ENCODE measurements at regions not wholly inside any gene's neighbourhood (a gene's known extent, or its start where the extent isn't known, plus 50 kb on each side); places are given as distances from the start of the nearest gene placed in this dataset.
"Not testable (repeated sequence)": the region's sequence is repeated elsewhere in the genome, so short reads cannot be mapped to it uniquely, and the experiment has no call there.

DNA sequence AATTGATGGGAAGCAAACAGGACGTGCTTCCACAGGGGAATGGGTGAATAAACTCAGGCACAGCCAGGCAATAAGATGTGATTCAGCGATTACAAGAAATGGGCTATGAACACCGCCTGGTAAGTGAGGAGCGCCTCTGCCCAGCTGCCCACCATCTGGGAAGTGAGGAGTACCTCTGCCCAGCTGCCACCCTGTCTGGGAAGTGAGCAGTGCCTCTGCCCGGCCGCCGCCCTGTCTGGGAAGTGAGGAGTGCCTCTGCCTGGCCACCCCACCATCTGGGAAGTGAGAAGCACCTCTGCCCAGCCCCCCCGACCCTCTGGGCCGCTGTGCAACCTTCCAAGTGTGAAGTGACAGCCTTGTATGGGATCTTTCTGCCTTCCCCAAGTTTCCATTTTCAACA is 73.2 kb upstream of the PRR5 start:
- no peak for DNase-seq (ENCODE audit: low spot score)

DNA sequence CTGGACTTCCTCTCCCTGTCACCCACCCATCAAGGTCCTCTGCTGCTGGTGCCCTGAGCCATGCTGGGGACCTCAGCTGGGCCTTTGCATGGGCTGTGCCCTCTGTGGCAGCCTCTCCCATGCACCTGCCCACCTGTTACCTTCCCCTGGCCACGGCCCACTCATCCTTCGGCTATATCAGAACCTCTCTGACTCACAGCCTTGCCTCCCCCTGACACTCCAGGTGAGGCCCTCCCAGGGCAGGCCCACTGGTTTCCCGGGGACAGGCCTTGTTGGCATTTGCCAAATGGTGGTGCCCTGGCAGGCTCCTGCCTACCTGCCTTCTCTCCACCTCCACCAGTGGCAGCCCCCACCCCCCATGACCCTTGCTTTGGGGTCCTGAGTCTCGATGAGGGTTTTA is 73.7 kb upstream of the PRR5 start:
- no peak for DNase-seq (ENCODE audit: low spot score)

DNA sequence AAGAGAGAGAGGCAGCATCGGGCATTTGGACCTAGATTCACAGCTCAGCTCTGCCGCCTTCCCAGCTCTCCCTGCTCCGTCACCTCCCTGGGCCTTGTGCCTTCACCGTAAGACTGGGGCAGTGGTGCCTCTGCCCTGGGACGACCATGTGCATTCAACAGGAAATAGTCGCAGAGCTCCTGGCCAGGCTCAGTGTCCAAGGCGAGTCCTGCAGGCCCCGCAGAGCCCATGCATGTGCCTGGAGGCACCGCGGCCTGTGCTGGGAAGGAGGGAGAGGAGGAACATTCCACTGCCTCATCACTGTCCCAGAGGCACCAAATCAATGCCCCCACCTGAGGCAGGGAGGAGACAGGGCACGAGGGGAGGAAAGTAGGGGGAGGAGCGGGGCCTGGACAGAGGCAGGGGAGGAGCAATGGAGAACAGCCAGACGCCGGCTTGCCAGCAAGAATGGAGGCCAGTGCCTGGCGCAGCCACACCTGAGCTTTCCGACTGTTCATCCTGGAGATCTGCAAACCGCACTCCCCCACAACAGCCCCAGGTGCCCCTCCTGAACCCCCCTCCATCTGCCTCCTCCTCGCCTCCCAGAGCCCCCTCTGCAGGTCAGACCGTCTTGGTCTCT is 74.4 kb upstream of the PRR5 start:
- no peak for DNase-seq (ENCODE audit: low spot score)

DNA sequence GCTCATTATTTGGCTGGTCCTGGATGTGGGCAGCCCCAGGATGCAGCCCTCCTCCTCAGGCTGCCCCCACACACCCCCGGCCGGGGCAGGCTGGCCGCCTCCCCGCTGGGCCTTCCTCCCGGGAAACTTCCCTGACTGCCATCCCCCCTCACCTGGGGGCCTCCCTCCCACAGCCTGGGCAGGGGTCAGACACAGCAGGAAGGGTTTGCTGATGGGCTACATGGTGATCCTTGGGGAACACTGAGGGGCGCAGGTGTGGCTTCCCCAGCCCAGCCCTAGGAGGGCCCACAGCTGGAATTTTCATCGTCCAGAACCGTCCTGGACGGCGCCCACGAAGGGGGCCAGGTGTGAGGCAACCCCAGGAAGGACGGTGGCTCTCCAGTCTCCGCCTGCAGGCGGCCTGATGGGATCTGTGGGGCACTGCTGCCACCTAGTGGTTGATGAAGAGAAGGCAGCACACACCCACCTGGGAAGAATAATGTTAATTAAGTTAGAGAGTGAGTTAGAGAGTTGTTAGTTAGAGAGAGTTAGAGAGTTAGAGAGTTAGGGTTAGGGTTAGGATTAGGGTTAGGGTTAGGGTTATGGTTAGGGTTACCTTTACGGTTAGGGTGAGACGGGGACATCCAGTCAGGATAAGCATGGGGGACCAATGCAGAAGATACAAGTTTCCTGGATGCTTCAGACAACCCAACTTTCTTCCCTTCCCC is 75.9 kb upstream of the PRR5 start:
- DNase-seq (ENCODE audit: low spot score) = peak; percentile 72

DNA sequence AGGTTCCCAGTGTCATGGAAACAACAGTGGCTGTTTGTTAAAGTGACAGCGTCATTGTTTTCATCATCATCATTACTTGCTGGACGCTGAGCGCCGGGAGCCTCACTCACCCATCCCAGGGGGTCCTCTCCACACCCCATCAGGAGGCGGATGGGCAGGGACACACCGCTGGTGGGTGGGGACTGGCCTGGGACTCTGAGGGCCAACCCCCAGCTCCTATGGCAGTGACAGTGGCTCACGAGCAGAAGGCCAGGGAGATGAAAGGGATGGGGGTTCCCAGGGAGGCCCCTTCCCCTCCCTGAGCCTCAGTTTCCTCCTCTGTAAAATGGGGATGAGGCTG is 76.6 kb upstream of the PRR5 start:
- DNase-seq (ENCODE audit: low spot score) = peak; percentile 9

DNA sequence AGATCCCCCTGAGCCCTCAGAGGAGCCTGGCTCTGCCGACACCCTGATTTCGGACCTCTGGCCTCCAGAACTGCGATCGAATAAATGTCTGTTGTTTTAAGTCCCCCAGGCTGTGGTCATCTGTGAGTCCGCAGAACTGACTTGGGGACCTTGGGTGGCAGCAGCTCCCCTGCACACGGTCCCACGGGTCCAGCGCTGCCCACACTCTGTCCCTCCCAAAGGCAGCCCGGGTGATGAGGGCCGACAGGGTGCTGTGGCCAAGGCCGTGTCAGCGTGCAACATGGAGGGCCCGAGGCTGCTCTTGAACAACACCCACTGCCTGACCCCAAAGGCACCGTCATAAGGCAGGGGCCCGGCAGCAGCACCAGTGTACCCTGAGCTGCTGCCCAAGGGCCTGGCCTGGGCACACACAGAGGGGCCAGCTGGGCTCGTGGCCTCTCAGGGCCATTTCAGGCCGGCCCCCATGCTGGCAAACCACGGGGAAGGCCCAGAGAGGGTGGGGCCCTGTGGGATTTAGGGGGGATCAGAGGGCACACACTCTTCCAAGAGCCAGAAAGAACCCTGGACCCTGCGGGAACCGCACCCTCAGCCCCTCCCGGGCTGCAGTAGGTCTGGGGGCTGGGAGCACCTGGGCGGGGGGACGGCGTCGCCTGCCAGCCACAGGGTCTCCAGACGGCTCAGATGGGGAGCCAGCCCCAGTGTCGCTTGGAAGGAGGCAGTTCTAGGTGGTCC is 77.1 kb upstream of the PRR5 start:
- DNase-seq (ENCODE audit: low spot score) = no peak

DNA sequence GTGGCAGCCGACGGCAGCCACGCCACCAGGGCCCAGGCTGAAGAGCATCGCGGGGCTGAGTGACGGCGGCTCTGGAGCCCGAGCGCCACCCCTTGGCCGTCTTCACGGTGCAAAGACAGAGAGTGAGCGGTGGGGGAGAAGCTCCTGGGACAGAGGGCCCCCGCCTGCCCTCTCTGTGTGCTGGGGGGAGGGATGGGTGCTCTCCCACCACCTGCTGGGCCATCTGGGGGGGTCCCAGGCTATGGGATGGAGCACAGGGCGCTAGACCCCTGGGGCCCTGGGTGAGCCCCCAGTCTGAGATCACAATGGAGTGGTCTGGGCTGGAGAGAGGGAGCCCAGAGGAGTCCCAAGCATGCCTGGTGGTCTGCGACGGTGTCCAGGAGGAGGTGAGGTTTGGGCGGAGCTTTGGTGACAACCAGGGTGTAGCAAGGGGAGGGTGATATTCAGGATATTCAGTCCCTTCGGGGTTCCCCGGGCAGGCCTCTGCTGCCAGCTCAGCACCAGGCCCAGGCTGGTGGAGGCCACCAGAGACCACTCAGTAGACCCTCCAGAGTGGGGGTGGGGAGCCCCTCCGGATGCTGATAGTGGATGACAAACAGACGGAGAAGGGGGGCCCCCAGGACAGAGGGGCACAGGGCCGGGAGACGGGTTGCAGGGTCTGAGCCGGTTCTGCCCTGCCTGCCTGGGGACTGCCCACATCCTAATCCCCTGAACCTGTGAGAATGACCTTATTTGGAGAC is 78.1 kb upstream of the PRR5 start:
- DNase-seq (ENCODE audit: low spot score) = peak; percentile 39

DNA sequence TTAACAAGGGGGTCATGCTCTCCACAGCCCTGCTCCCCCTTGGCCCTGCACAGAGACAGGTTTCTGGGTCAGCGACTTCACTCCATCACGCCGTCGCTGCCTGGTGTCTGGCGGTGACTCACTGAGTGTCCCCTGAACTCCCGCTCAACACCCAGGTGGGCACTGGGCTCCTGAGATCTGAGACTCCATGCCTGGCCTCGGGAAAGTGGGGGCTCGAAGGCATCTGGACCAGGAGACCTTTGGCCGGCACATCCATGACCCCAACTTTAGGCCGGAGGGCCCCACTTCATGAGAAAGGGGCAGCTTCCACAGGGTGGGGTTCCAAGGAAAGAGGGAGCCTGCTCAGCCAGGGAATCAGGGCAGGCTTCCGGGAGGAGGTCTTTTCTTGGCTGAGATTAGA is 79.3 kb upstream of the PRR5 start:
- no peak for DNase-seq (ENCODE audit: low spot score)

DNA sequence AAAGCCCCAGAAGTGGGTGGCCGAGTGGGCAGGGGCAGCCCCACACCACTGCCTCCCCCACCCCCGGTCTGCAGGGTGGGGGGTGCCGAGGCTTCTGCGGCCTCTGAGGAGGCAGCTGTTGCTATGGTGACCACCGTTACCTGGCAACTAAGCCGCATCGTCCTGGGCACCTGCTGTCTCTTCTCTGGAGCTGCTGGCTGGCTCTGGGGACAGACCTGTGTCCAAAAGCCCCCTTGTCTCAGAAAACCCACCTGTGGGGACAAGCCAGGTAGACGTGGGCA is 79.9 kb upstream of the PRR5 start:
- DNase-seq (ENCODE audit: low spot score) = peak; percentile 5

DNA sequence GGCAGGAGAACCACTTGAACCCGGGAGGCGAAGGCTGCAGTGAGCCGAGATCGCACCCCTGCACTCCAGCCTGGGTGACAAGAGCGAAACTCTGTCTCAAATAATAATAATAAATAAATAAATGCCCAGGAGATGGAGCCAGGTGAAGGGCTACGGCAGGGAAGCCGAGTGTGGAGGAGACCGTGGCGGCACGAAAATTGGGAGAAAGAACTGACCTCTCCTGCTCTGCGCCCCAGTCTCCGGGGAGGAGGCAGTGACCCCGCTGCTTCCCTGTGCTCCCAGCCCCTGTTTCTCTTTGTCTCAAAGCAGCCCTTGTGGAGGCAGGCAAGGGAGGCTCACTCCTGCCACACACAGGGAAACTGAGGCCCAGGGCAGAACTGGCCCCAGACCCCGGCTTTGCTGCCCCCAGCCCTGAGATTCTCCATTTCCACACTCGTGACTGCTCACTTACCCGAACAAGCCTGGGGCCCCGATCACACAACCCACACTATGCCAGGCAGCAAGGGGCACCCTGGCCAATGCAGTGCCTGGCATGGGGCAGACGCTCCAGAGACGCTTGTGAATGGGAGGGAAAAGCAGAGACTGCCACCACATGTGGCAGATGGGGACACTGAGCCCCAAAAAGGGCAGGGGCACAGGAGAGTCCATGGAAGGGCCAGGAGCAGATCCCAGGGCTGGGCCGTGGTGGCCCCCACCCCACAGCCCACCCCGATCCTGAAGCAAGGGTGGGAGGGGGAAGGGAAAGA is 80.4 kb upstream of the PRR5 start:
- no peak for DNase-seq (ENCODE audit: low spot score)

DNA sequence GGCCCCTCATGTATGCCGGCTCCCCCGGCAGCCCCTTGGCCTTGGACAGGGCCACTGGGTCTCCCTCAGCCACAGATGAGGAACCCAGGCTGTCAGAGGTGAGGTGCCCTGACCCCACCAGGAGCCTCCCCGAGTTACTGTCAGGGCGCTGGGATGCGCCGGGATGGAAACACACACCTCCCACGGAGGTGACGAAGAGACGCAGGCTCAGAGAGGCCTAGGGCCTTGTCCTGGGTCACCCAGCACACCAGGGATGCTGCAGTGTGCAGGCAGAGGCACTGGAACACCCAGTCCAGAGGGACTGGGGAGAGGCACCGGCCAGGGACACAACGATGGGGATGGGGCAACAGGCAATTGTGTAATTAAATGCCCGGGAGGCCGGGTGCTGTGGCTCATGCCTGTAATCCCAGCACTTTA is 81.2 kb upstream of the PRR5 start:
- DNase-seq (ENCODE audit: low spot score) = no peak

DNA sequence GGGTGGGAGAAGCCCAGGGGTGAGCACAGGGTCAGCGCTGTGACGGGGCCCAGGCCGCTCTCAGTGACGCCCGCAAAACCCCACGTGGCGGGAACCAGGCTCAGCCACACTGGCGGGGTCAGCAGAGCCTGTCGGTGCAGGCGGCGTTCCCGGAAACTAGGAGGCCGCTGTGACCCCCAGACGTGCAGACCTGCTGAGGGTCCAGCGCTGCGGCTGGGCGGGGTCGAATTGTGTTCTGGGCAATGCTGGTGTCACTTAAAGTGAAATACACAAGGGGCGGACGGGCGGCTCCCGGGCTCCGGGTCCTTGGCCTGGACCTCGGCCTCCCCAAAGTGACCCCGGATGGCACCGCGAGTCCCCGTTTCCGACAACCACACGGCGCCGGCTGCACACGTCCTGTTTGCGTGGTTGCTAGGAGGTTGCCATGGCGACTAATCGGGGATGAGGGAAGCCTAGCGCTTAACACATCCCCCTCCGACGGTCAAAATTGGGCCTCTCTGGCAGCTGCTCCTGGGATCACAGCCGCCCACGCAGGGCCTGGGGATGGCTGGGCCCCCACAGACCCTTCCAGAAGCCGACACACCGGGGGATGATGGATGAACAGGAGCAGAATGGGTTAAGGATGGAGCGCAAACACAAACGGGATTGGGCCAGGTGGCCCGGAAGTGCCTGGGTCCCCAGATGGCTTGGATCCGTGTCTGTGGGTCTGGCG is 81.7 kb upstream of the PRR5 start:
- DNase-seq (ENCODE audit: low spot score) = peak; percentile 15

DNA sequence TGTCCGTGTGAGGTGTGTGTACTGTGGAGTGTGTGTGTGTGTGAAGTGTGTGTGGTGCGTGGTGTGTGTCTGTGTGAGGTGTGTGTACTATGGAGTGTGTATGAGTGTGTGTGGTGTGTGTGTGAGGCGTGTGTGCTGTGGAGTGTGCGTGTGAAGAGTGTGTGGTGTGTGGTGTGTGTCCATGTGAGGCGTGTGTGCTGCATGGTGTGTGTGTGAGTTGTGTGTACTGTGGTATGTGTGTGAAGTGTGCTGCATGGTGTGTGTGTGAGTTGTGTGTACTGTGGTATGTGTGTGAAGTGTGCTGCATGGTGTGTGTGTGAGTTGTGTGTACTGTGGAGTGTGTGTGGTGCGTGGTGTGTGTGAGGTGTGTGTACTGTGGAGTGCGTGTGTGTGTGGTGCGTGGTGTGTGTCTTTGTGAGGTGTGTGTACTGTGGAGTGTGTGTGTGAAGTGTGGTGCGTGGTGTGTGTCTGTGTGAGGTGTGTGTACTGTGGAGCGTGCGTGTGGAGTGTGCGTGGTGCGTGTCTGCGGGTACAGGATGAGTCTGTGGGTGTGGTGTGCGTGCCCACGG is 82.4 kb upstream of the PRR5 start:
- not testable (repeated sequence) for DNase-seq (ENCODE audit: low spot score)

DNA sequence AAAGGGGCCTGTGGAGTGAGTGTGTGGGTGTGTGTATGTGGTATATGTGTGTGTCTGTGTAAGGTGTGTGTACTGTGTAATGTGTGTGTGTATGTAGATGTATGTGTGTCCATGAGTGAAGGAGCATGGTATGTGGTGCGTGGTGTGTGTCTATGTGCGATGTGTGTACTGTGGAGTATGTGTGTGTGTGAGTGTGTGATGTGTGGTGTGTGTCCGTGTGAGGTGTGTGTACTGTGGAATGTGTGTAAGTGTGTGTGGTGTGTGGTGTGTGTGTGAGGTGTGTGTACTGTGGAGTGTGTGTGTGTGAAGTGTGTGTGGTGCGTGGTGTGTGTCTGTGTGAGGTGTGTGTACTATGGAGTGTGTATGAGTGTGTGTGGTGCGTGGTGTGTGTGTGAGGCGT is 83.1 kb upstream of the PRR5 start:
- not testable (repeated sequence) for DNase-seq (ENCODE audit: low spot score)

DNA sequence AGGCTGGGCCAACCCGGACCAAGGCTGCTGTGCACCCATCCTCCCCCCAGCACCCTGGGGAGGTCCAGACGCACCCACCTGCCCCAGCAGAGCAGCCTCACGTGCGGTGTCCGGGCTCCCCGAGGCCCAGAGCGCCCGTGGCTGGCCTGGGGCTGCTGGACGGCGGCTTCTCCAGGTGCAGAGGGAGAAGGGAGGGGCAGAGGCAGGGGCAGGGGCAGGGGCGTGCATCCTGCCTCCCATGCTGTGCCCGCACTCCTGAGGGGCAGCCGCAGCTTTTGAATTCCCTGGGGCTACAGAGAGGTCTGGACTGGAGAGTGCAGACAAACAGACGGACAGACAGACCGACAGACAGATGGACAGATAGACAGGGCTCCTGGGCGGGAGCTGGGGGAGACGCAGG is 83.6 kb upstream of the PRR5 start:
- DNase-seq (ENCODE audit: low spot score) = no peak

DNA sequence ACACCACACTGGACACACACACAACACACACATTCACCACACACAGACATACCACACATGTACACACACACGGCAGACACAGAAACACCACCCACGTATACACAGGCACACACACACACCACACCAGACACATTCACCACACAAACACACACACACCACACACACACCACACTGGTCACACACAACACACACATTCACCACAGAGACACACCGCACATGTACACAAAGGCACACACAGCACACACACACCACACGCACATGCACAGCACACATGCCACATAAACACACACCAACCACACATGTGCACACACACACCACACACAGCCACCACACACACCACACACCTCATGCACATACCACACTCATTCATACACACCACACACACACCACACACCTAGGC is 84.2 kb upstream of the PRR5 start:
- DNase-seq (ENCODE audit: low spot score) = no peak

DNA sequence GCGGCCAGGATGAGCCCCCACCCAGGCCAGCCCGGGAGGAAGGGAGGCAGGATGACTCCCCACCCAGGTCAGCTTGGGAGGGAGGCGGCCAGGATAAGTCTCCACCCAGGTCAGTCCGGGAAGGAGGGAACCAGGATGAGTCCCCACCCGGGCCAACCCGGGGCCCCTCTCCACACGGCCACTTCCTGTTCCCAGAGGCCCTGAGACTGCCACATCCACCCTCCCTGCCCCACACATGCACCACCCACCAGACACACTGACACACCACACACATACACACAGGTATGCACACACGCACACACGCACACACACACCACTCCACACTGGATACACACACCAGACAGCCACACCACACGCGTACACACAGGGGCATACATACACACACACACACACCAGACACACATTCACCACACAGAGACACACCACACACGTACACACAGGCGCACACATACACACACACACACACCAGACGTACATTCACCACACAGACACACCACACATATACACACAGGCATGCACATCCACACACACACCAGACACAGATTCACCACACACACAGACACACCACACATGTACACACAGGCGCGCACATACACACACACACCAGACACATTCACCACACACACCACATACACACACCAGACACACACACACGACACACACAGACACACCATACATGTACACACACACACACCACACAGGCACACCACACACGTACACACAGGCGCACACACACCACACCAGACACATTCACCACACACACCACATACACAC is 84.9 kb upstream of the PRR5 start:
- DNase-seq (ENCODE audit: low spot score) = no peak

DNA sequence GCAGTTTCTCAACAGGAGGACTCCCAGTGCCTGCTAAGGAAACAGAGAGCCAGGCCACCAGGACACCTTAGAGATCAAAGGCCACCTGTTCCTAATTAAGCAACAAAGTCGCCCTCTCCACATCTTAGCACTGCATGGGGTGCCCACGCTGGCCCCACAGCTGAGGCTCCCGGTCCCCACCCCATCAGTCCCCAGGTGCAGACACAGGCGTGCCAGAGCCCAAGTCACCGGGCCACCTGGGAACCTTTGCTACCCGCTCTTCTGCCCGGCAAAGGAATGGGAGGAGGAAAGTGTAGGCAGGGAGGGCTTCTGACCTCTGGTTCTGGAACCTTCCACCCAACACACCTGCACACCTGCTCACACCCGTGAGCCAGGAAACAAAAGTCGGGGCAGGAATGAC is 85.5 kb upstream of the PRR5 start:
- DNase-seq (ENCODE audit: low spot score) = no peak

DNA sequence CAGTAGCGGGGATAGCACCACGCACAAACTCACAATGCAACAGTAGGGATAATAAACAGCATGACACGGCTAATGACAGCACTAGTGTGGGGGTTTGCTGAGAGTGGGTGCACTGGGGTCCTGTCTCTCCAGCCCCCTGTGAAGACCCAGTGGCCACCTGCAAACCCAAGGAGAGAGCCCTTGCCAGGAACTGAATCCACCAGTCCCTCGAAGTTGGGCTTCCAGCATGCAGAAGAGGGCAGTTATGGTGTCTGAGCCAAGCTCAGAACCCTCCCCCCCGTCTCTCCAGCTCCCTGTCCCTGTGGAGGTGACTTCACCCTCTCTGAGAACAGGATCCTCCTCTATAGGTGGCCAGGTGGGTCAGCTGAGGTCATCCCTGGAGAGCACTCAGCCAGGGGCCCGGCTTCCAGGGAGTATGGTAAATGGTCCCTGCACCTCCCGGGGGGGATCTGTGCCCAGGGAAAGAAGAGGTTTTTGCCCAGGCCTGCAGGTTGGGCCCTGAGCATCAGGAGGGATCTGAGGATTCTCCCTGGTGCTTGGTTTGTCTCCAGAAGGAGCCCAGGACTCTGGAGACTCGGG is 86.3 kb upstream of the PRR5 start:
- DNase-seq (ENCODE audit: low spot score) = no peak

DNA sequence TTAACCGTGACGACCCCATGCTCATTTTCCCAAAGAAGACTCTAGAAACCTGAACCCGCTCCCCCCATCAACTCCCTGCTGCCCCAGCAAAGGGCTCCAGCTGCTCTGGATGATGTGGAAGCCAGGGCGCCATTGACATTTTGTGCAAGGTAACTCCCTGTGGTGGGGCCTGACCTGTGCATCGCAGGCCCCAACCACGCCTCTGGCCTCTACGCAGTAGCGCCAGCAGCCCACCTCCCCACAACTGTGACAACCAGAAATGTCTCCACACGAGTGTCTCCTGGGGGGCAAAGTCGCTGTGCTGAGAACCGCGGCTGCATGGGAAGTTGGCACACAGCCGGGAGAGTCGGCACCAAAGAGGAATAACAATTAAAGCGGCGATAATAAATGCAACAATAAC is 86.9 kb upstream of the PRR5 start:
- DNase-seq (ENCODE audit: low spot score) = no peak

All from cerebellar cortex (tissue), 1 donor.